ENCODE measurements at regions not wholly inside any gene's neighbourhood (a gene's known extent, or its start where the extent isn't known, plus 50 kb on each side); places are given as distances from the start of the nearest gene placed in this dataset.

- peaks cover 3% of the 10 kb centered on the region for H3K27me3 Mint-ChIP-seq
Observed at GRCh38 chr9:27701016-27701415, 127.7 kb upstream of the C9orf72 start.

GRCh38 chr9:27701587-27701986 lies 128.3 kb upstream of the C9orf72 start:
- no peak for DNase-seq
- intact Hi-C loops (cut with micrococcal nuclease), result no loop called here
- no peak overlapping the region for H3K4me3 Mint-ChIP-seq
- CTCF ChIA-PET, result no interaction called here
- POLR2A ChIA-PET, result no interaction called here
- H3K36me3 Mint-ChIP-seq (ENCODE audit: low read depth), result no peaks in the 10 kb centered on the region
- TF ChIP-seq, protein P1, sequence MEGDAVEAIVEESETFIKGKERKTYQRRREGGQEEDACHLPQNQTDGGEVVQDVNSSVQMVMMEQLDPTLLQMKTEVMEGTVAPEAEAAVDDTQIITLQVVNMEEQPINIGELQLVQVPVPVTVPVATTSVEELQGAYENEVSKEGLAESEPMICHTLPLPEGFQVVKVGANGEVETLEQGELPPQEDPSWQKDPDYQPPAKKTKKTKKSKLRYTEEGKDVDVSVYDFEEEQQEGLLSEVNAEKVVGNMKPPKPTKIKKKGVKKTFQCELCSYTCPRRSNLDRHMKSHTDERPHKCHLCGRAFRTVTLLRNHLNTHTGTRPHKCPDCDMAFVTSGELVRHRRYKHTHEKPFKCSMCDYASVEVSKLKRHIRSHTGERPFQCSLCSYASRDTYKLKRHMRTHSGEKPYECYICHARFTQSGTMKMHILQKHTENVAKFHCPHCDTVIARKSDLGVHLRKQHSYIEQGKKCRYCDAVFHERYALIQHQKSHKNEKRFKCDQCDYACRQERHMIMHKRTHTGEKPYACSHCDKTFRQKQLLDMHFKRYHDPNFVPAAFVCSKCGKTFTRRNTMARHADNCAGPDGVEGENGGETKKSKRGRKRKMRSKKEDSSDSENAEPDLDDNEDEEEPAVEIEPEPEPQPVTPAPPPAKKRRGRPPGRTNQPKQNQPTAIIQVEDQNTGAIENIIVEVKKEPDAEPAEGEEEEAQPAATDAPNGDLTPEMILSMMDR (IDR thresholded peaks at IDR 0.05), result no peak
- no peaks in the 10 kb centered on the region for H3K4me1 Mint-ChIP-seq (ENCODE audit: low read depth)
- no peak overlapping the region for H3K27ac Mint-ChIP-seq
- no peak for ATAC-seq
- H3K9me3 Mint-ChIP-seq, result no peaks in the 10 kb centered on the region
- peaks cover 3% of the 10 kb centered on the region for H3K27me3 Mint-ChIP-seq

More at GRCh38 chr9:27701016-27701415, 127.7 kb upstream of the C9orf72 start:
- TF ChIP-seq, protein P1 (IDR thresholded peaks at IDR 0.05), result no peak
- H3K36me3 Mint-ChIP-seq (ENCODE audit: low read depth), result no peaks in the 10 kb centered on the region
- H3K27ac Mint-ChIP-seq, result no peak overlapping the region
- CTCF ChIA-PET, result no interaction called here
- intact Hi-C loops (cut with micrococcal nuclease), result no loop called here
- no peak overlapping the region for H3K4me3 Mint-ChIP-seq
- ATAC-seq (no peak), DNase-seq (no peak)
- no peaks in the 10 kb centered on the region for H3K9me3 Mint-ChIP-seq
- no peaks in the 10 kb centered on the region for H3K4me1 Mint-ChIP-seq (ENCODE audit: low read depth)
- POLR2A ChIA-PET, result no interaction called here

DNA sequence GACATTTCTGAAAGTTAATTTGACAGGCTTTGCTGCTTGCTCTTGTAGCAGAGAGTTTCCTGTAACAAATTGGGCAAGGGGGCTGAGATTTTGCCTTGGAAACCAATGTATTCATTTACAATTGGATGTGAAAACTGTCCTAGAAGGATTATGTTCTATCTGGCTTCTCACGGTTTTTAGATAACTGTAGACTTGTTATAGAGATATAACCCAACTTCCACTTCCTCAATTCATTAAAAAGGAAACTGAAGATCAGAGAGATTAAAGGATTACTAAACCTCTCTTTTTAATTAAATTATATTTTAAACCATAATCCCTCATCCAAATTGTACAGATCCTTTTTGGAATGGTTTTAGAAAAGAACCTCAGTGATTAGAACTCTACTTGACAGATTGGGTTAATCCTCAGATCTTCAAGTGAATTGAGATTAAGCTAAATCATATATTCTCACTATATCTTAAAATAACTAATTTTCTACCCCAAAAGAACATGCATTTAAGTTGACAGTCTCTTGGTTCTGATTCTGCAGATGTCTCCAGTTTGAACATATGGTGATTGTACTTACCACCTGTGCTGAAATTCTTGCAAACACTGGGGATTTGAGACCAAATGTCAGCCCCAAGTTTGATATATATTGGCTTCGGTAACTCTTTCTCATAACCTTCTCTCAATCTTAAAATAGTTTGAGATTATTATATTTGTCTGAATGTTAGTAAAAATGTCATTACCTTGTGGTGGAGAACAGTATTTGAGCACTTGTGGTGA lies 130.1 kb upstream of the C9orf72 start:
- no peak overlapping the region for H3K27ac Mint-ChIP-seq
- H3K4me3 Mint-ChIP-seq, result no peak overlapping the region
- TF ChIP-seq, protein P1 (IDR thresholded peaks at IDR 0.05), result no peak
- H3K4me1 Mint-ChIP-seq (ENCODE audit: low read depth), result no peaks in the 10 kb centered on the region
- intact Hi-C loops (cut with micrococcal nuclease), result no loop called here
- no peak for DNase-seq
- no peak for ATAC-seq
- CTCF ChIA-PET, result no interaction called here
- H3K27me3 Mint-ChIP-seq, result no peaks in the 10 kb centered on the region
- no peaks in the 10 kb centered on the region for H3K9me3 Mint-ChIP-seq
- H3K36me3 Mint-ChIP-seq (ENCODE audit: low read depth), result no peaks in the 10 kb centered on the region
- POLR2A ChIA-PET, result no interaction called here

GRCh38 chr9:27711241-27711640 lies 138.0 kb upstream of the C9orf72 start:
- ATAC-seq (no peak), DNase-seq (no peak)
- Mint-ChIP-seq H3K27ac (no peak overlapping the region), H3K4me1 (ENCODE audit: low read depth) (no peaks in the 10 kb centered on the region), H3K4me3 (no peak overlapping the region), H3K27me3 (no peaks in the 10 kb centered on the region), H3K9me3 (no peaks in the 10 kb centered on the region), H3K36me3 (ENCODE audit: low read depth) (no peaks in the 10 kb centered on the region)
- ChIA-PET CTCF (no interaction called here), POLR2A (no interaction called here)
- intact Hi-C loops (cut with micrococcal nuclease), result no loop called here
- TF ChIP-seq, protein P1 (IDR thresholded peaks at IDR 0.05), result no peak

DNA sequence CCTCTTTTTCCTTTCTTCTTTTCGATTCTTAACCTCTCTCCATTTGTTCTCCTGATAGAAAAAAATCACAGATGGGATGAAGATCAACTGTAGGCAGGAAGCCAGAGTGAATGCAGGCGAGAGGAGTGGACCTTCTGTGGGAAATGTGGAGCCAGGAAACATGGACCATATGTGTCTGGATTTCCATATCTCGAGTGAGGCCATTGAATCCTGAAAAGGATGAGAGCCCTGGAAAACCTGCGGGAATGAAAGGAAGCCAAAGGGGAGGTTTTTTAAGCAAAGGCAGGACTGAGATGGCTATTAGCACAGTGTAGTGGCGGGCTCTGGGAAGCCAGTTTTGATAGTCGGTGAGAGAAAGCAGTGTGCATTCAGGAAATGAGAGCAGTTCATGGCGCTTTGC lies 139.5 kb upstream of the C9orf72 start:
- no peak overlapping the region for H3K4me3 Mint-ChIP-seq
- no peaks in the 10 kb centered on the region for H3K4me1 Mint-ChIP-seq (ENCODE audit: low read depth)
- CTCF ChIA-PET, result no interaction called here
- H3K27ac Mint-ChIP-seq, result no peak overlapping the region
- ATAC-seq (no peak), DNase-seq (no peak)
- TF ChIP-seq, protein P1 (IDR thresholded peaks at IDR 0.05), result no peak
- H3K27me3 Mint-ChIP-seq, result no peaks in the 10 kb centered on the region
- intact Hi-C loops (cut with micrococcal nuclease), result no loop called here
- no peaks in the 10 kb centered on the region for H3K36me3 Mint-ChIP-seq (ENCODE audit: low read depth)
- POLR2A ChIA-PET, result no interaction called here
- no peaks in the 10 kb centered on the region for H3K9me3 Mint-ChIP-seq
